GM10248 (cell line): ENCODE measurements at regions not wholly inside any gene's neighbourhood (a gene's known extent, or its start where the extent isn't known, plus 50 kb on each side); places are given as distances from the start of the nearest gene placed in this dataset.
A peak's percentile ranks its signal among the peaks of the same experiment; 100 is the strongest.
"Not testable (repeated sequence)": the region's sequence is repeated elsewhere in the genome, so short reads cannot be mapped to it uniquely, and the experiment has no call there.

Source experiments
- CTCF ChIA-PET: fragments of 300-600 bp; sonication (Branson Sonifier 250); formaldehyde crosslinking; extraction: SDS; loops from one replicate; lab custom pipeline; 2021; ENCODE audit warnings: antibody characterized with exemption; lab: Yijun Ruan, JAX
- POLR2A ChIA-PET: fragments of 350-650 bp; sonication (Branson Sonifier 250); formaldehyde crosslinking; extraction: SDS; loops from one replicate; lab custom pipeline; 2020; ENCODE audit warnings: antibody characterized with exemption; lab: Yijun Ruan, JAX
- DNase-seq: peaks from one replicate; pipeline ENCODE4 v3.0.0; 2012; ENCODE audit errors: extremely low spot score
- CTCF ChIP-seq: IDR thresholded peaks from 2 replicates; pipeline ENCODE4 v1.5.1; 2012; ENCODE audit warnings: mild to moderate bottlenecking, low read depth; ENCODE audit errors: extremely low read depth, missing control alignments, control extremely low read depth

GRCh38 chr7:47180516-47180826 lies 401.4 kb downstream of the TNS3 start:
- DNase-seq: no peak
- CTCF ChIA-PET: interaction anchor here (0.8 to 2.3 kb wide), 4 partner anchors 9 to 1265 kb away, joined by 3 to 10 read pairs (median 5); no protein-coding TSS in a partner anchor
- no peak for TF ChIP-seq CTCF
- POLR2A ChIA-PET: no interaction called here

DNA sequence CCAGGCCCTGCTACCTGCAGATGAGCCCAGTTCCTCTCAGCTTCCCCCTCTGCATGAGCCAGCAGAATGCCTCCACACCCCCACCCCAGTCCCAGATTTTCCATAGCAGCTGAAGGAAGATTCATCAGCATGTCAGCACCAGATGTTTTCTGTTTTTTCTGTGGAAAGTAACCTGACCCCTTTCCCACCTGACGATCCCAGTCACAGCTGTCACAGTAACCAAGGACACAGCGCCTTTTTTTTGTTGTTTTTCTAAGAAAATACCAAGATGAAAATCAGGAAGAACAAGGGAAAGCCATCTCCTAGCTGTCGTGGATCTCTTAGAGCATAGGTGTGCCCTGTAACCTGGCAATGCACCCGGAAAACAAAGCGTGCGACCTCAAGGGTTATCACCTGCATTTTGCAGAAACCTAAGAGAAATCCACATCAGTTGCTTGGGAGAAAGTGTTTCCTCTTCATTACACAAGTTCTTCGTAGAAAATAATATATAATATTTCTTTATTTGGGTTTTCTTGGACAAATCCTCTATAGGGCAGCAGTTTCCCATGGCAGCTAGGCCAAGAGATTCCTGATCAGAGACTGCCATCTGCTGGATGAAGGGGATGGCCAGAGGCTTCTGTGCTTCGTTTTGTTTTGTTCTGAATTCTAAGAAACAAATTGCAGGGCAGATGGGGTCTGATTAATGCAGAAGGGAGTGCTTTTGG lies 401.9 kb downstream of the TNS3 start:
- DNase-seq: peak; percentile 45
- ChIA-PET CTCF (interaction anchor here (0.8 to 2.3 kb wide), 4 partner anchors 9 to 1264 kb away, joined by 3 to 10 read pairs (median 5); no protein-coding TSS in a partner anchor), POLR2A (no interaction called here)
- TF ChIP-seq CTCF: peak; percentile 64

DNA sequence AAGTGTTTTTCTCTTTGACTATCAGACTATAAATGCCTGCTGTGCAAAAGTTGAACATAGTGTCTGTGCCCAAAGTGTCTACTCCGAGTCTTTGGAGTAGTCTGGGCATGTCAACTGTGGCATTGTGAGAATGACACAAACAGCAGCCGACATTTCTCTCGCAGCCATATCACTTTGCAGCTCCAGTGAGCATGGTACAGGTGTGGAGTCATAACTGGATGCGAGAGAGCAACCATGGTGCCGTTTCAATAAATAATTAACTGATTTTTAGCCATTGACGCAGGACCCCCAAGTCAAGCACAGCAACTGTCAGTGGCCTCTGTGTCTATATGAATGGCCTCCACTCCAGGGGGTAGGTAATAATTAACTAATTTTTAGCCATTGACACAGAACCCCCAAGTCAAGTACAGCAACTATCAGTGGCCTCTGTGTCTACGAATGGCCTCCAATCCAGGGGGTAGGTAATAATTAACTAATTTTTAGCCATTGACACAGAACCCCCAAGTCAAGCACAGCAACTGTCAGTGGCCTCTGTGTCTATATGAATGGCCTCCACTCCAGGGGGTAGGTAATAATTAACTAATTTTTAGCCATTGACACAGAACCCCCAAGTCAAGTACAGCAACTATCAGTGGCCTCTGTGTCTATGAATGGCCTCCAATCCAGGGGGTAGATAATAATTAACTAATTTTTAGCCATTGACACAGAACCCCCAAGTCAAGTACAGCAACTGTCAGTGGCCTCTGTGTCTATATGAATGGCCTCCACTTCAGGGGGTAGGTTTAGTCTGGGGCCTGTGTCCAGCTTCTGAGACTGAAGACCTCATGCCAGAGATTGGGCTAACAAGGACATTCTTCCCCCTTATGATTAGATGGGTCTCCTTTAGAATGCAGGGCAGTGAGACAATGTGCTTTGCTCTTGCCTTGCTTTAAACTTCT lies 409.0 kb downstream of the TNS3 start:
- CTCF ChIA-PET, POLR2A ChIA-PET, DNase-seq: not testable (repeated sequence)

GRCh38 chr7:47170516-47170915 lies 411.4 kb downstream of the TNS3 start:
- no peak for TF ChIP-seq CTCF
- no peak for DNase-seq
- CTCF ChIA-PET: interaction anchor here (0.9 to 1.4 kb wide), 2 partner anchors 10 to 15 kb away, joined by 3 to 4 read pairs; no protein-coding TSS in a partner anchor
- POLR2A ChIA-PET: no interaction called here

DNA sequence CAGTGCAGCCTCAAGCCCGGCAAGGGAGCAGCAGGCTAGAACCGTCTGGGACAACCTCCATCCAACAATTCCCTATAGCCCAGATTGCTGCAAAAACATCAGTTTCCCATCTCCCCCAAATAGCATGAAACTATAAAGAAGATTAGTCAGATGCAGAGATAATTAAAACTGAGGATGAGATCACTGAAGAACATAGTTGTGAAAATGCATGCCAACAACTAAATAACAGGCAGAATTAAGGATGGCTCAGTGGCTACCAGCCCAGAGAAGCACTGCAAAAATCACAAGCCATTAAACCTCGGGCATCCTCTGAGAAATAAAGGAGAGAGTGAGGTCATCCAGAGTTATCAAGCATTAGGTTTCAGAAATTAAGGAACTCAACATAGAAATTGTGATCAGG lies 427.1 kb downstream of the TNS3 start:
- CTCF ChIA-PET: no interaction called here

GRCh38 chr7:47153576-47153975 lies 428.3 kb downstream of the TNS3 start:
- ChIA-PET CTCF (interaction anchor here (1.0 kb wide), 1 partner anchor 9 kb away, joined by 3 read pairs; no protein-coding TSS in a partner anchor), POLR2A (no interaction called here)
- DNase-seq: no peak
- no peak for TF ChIP-seq CTCF

More for the DNA sequence above, 427.1 kb downstream of the TNS3 start:
- POLR2A ChIA-PET: no interaction called here
- no peak for DNase-seq
- no peak for TF ChIP-seq CTCF

- POLR2A ChIA-PET: no interaction called here
- TF ChIP-seq CTCF: no peak
- DNase-seq: no peak
- CTCF ChIA-PET: interaction anchor here (0.8 to 1.0 kb wide), 2 partner anchors 10 kb away, joined by 3 to 4 read pairs; no protein-coding TSS in a partner anchor
Measured at GRCh38 chr7:47153058-47153457, 428.9 kb downstream of the TNS3 start.
